CD8-positive, alpha-beta memory T cell (primary cell): ENCODE measurements at regions not wholly inside any gene's neighbourhood (a gene's known extent, or its start where the extent isn't known, plus 50 kb on each side); places are given as distances from the start of the nearest gene placed in this dataset.
"Not testable (repeated sequence)": the region's sequence is repeated elsewhere in the genome, so short reads cannot be mapped to it uniquely, and the experiment has no call there.

ENCODE experiments used
- CTCF ChIA-PET: fragments of 350-600 bp; sonication (Branson Sonifier 250); formaldehyde crosslinking; loops from one replicate; lab custom pipeline; 2021; ENCODE audit warnings: antibody characterized with exemption; lab: Charles Lee
- POLR2A ChIA-PET: fragments of 350-600 bp; sonication (Branson Sonifier 250); formaldehyde crosslinking; loops from one replicate; lab custom pipeline; 2021; ENCODE audit warnings: antibody characterized with exemption; lab: Charles Lee
- DNase-seq, 5 donors: peaks; one replicate each; pipeline versions ENCODE4 v3.0.0 to v3.0.0-alpha.2; 2020 to 2022; ENCODE audit warnings: mixed read lengths in 1 of 5
- H3K27ac ChIP-seq: one replicate; pipeline ENCODE4 v1.7.0; 2013; ENCODE audit warnings: low read depth, mild to moderate bottlenecking, low read length, moderate library complexity
- H3K27me3 ChIP-seq: 2 replicates; pipeline ENCODE4 v1.7.0; 2013; ENCODE audit warnings: low read length, mild to moderate bottlenecking; ENCODE audit not compliant: insufficient read depth, poor library complexity, severe bottlenecking
- H3K36me3 ChIP-seq: 2 replicates; pipeline ENCODE4 v1.7.0; 2013; ENCODE audit warnings: mild to moderate bottlenecking, low read length, moderate library complexity; ENCODE audit not compliant: insufficient read depth
- H3K4me1 ChIP-seq: 2 replicates; pipeline ENCODE4 v1.7.0; 2013; ENCODE audit warnings: mild to moderate bottlenecking, low read length, moderate library complexity; ENCODE audit not compliant: insufficient read depth
- H3K4me3 ChIP-seq: 2 replicates; pipeline ENCODE4 v1.7.0; 2013; ENCODE audit warnings: mild to moderate bottlenecking, low read length
- H3K9me3 ChIP-seq: 2 replicates; pipeline ENCODE4 v1.7.0; 2013; ENCODE audit warnings: mild to moderate bottlenecking, low read length
- H3K27ac Mint-ChIP-seq, 8 donors: one replicate each; pipeline ENCODE4 v1.8.0; 2020 to 2021; ENCODE audit warnings: mixed read lengths in 8 of 8, mild to moderate bottlenecking in 6 of 8, inconsistent platforms in 3 of 8, moderate library complexity in 3 of 8
- H3K27me3 Mint-ChIP-seq, 2 donors: one replicate each; pipeline ENCODE4 v1.8.0; 2020 to 2021; ENCODE audit warnings: mixed read lengths in 2 of 2, mild to moderate bottlenecking in 1 of 2, moderate library complexity in 1 of 2
- H3K36me3 Mint-ChIP-seq, 3 donors: one replicate each; pipeline ENCODE4 v1.8.0; 2020 to 2021; ENCODE audit warnings: mixed read lengths in 3 of 3, inconsistent platforms in 1 of 3, mild to moderate bottlenecking in 1 of 3
- H3K4me1 Mint-ChIP-seq, 3 donors: one replicate each; pipeline ENCODE4 v1.8.0; 2020 to 2021; ENCODE audit warnings: mixed read lengths in 3 of 3, inconsistent platforms in 1 of 3, mild to moderate bottlenecking in 1 of 3
- H3K4me3 Mint-ChIP-seq, 7 donors: one replicate each; pipeline ENCODE4 v1.8.0; 2020 to 2021; ENCODE audit warnings: mixed read lengths in 7 of 7, mild to moderate bottlenecking in 6 of 7, moderate library complexity in 4 of 7, inconsistent platforms in 2 of 7
- H3K9me3 Mint-ChIP-seq, 5 donors: one replicate each; pipeline ENCODE4 v1.8.0; 2020 to 2022; ENCODE audit warnings: mixed read lengths in 5 of 5, mild to moderate bottlenecking in 3 of 5, moderate library complexity in 2 of 5, inconsistent platforms in 1 of 5

- H3K9me3 ChIP-seq, H3K4me1 Mint-ChIP-seq, H3K27me3 Mint-ChIP-seq, POLR2A ChIA-PET, H3K4me1 ChIP-seq, H3K4me3 Mint-ChIP-seq, H3K36me3 ChIP-seq, H3K27ac ChIP-seq, H3K27me3 ChIP-seq, H3K9me3 Mint-ChIP-seq, CTCF ChIA-PET, H3K4me3 ChIP-seq, H3K27ac Mint-ChIP-seq, H3K36me3 Mint-ChIP-seq: not testable (repeated sequence)
- peak in 2 of 5 donors; percentile 16 to 52 for DNase-seq
Observed at GRCh38 chr15:20104551-20104950, 437.0 kb downstream of the GOLGA6L6 start.

GRCh38 chr15:20102862-20103261 lies 438.7 kb downstream of the GOLGA6L6 start:
- DNase-seq: peak in 2 of 5 donors; percentile 18 to 46
- H3K36me3 ChIP-seq, H3K27ac ChIP-seq, CTCF ChIA-PET, H3K4me1 Mint-ChIP-seq, H3K4me3 ChIP-seq, H3K4me1 ChIP-seq, H3K27me3 ChIP-seq, H3K4me3 Mint-ChIP-seq, H3K27ac Mint-ChIP-seq, H3K9me3 ChIP-seq, POLR2A ChIA-PET, H3K36me3 Mint-ChIP-seq, H3K27me3 Mint-ChIP-seq, H3K9me3 Mint-ChIP-seq: not testable (repeated sequence)

- H3K4me3 ChIP-seq, H3K27ac ChIP-seq, H3K9me3 Mint-ChIP-seq, H3K36me3 ChIP-seq, H3K4me3 Mint-ChIP-seq, H3K4me1 Mint-ChIP-seq, CTCF ChIA-PET, H3K27me3 ChIP-seq, H3K4me1 ChIP-seq, H3K9me3 ChIP-seq, POLR2A ChIA-PET, H3K27me3 Mint-ChIP-seq, H3K36me3 Mint-ChIP-seq, H3K27ac Mint-ChIP-seq: not testable (repeated sequence)
- peak in 2 of 5 donors; percentile 28 to 59 for DNase-seq
Observed at GRCh38 chr15:20102209-20102608, 439.4 kb downstream of the GOLGA6L6 start.

- H3K27ac Mint-ChIP-seq, H3K36me3 ChIP-seq, H3K9me3 ChIP-seq, H3K9me3 Mint-ChIP-seq, POLR2A ChIA-PET, H3K4me1 ChIP-seq, H3K27me3 ChIP-seq, H3K27me3 Mint-ChIP-seq, H3K4me3 ChIP-seq, H3K4me3 Mint-ChIP-seq, H3K36me3 Mint-ChIP-seq, CTCF ChIA-PET, H3K27ac ChIP-seq, DNase-seq, H3K4me1 Mint-ChIP-seq: not testable (repeated sequence)
Observed at GRCh38 chr15:20101281-20101680, 440.3 kb downstream of the GOLGA6L6 start.

GRCh38 chr15:20100604-20101270 lies 440.9 kb downstream of the GOLGA6L6 start:
- CTCF ChIA-PET, H3K36me3 Mint-ChIP-seq, H3K4me3 Mint-ChIP-seq, H3K9me3 ChIP-seq, H3K27me3 Mint-ChIP-seq, H3K27me3 ChIP-seq, H3K4me3 ChIP-seq, H3K36me3 ChIP-seq, DNase-seq, POLR2A ChIA-PET, H3K27ac ChIP-seq, H3K27ac Mint-ChIP-seq, H3K9me3 Mint-ChIP-seq, H3K4me1 ChIP-seq, H3K4me1 Mint-ChIP-seq: not testable (repeated sequence)

- POLR2A ChIA-PET, H3K4me1 ChIP-seq, H3K9me3 ChIP-seq, H3K4me1 Mint-ChIP-seq, H3K4me3 ChIP-seq, H3K9me3 Mint-ChIP-seq, H3K27me3 ChIP-seq, CTCF ChIA-PET, H3K4me3 Mint-ChIP-seq, H3K27ac Mint-ChIP-seq, H3K36me3 Mint-ChIP-seq, H3K27me3 Mint-ChIP-seq, DNase-seq, H3K27ac ChIP-seq, H3K36me3 ChIP-seq: not testable (repeated sequence)
Observed at GRCh38 chr15:20095699-20096303, 445.8 kb downstream of the GOLGA6L6 start.

GRCh38 chr15:20089541-20089940 lies 452.1 kb downstream of the GOLGA6L6 start:
- H3K36me3 ChIP-seq, H3K4me1 ChIP-seq, H3K9me3 ChIP-seq, H3K4me1 Mint-ChIP-seq, POLR2A ChIA-PET, H3K27ac Mint-ChIP-seq, H3K27ac ChIP-seq, H3K4me3 ChIP-seq, H3K36me3 Mint-ChIP-seq, H3K9me3 Mint-ChIP-seq, H3K27me3 ChIP-seq, CTCF ChIA-PET, H3K27me3 Mint-ChIP-seq, H3K4me3 Mint-ChIP-seq, DNase-seq: not testable (repeated sequence)

- H3K27me3 Mint-ChIP-seq, H3K27ac ChIP-seq, H3K4me1 Mint-ChIP-seq, H3K4me1 ChIP-seq, H3K9me3 ChIP-seq, H3K27me3 ChIP-seq, H3K9me3 Mint-ChIP-seq, CTCF ChIA-PET, H3K4me3 Mint-ChIP-seq, DNase-seq, H3K4me3 ChIP-seq, H3K36me3 ChIP-seq, H3K27ac Mint-ChIP-seq, H3K36me3 Mint-ChIP-seq, POLR2A ChIA-PET: not testable (repeated sequence)
Observed at GRCh38 chr15:20084026-20084425, 457.6 kb downstream of the GOLGA6L6 start.

GRCh38 chr15:20074082-20074481 lies 467.5 kb downstream of the GOLGA6L6 start:
- H3K27me3 ChIP-seq, H3K9me3 Mint-ChIP-seq, H3K36me3 ChIP-seq, CTCF ChIA-PET, H3K9me3 ChIP-seq, POLR2A ChIA-PET, H3K4me3 Mint-ChIP-seq, H3K4me1 ChIP-seq, H3K4me3 ChIP-seq, H3K36me3 Mint-ChIP-seq, H3K27ac Mint-ChIP-seq, H3K27me3 Mint-ChIP-seq, H3K27ac ChIP-seq, H3K4me1 Mint-ChIP-seq: not testable (repeated sequence)
- DNase-seq: peak in 1 of 5 donors; percentile 36
